Stimulated activated naive CD8-positive, alpha-beta T cell treated with anti-CD3 and anti-CD28 coated beads, Interleukin-15, Interleukin-2, amounts not matched to agents 100 ng/mL and 50 ng/mL, for 24 hours (primary cell): ENCODE measurements at regions not wholly inside any gene's neighbourhood (a gene's known extent, or its start where the extent isn't known, plus 50 kb on each side); places are given as distances from the start of the nearest gene placed in this dataset.

Experiments used
- H3K27ac Mint-ChIP-seq: one replicate; pipeline ENCODE4 v1.8.0; 2021; ENCODE audit warnings: mild to moderate bottlenecking, mixed read lengths
- H3K27me3 Mint-ChIP-seq: one replicate; pipeline ENCODE4 v1.8.0; 2021; ENCODE audit warnings: mixed read lengths
- H3K36me3 Mint-ChIP-seq: one replicate; pipeline ENCODE4 v1.8.0; 2021; ENCODE audit warnings: low read depth, mixed read lengths
- H3K4me1 Mint-ChIP-seq: one replicate; pipeline ENCODE4 v1.8.0; 2021; ENCODE audit warnings: low read depth, mixed read lengths
- H3K4me3 Mint-ChIP-seq: one replicate; pipeline ENCODE4 v1.8.0; 2021; ENCODE audit warnings: mild to moderate bottlenecking, mixed read lengths
- H3K9me3 Mint-ChIP-seq: one replicate; pipeline ENCODE4 v1.8.0; 2021; ENCODE audit warnings: mixed read lengths

GRCh38 chr20:60292001-60292520 lies 333.8 kb downstream of the CDH26 start:
- Mint-ChIP-seq H3K27me3 (no peaks in the 10 kb centered on the region), H3K4me1 (peaks cover 4% of the 10 kb centered on the region), H3K4me3 (no peak overlapping the region), H3K9me3 (peaks cover 21% of the 10 kb centered on the region), H3K27ac (no peak overlapping the region), H3K36me3 (no peaks in the 10 kb centered on the region)

- peaks cover 4% of the 10 kb centered on the region for H3K4me1 Mint-ChIP-seq
- H3K36me3 Mint-ChIP-seq: no peaks in the 10 kb centered on the region
- H3K9me3 Mint-ChIP-seq: peaks cover 21% of the 10 kb centered on the region
- no peaks in the 10 kb centered on the region for H3K27me3 Mint-ChIP-seq
- H3K27ac Mint-ChIP-seq: no peak overlapping the region
- no peak overlapping the region for H3K4me3 Mint-ChIP-seq
These were observed 336.4 kb downstream of the CDH26 start for GRCh38 chr20:60294632-60295031.

- H3K27me3 Mint-ChIP-seq: no peaks in the 10 kb centered on the region
- no peak overlapping the region for H3K27ac Mint-ChIP-seq
- H3K4me1 Mint-ChIP-seq: peaks cover 4% of the 10 kb centered on the region
- H3K4me3 Mint-ChIP-seq: no peak overlapping the region
- peaks cover 21% of the 10 kb centered on the region for H3K9me3 Mint-ChIP-seq
- H3K36me3 Mint-ChIP-seq: no peaks in the 10 kb centered on the region
These were observed 337.0 kb downstream of the CDH26 start for GRCh38 chr20:60295214-60295613.

- Mint-ChIP-seq H3K27me3 (no peaks in the 10 kb centered on the region), H3K9me3 (peaks cover 1% of the 10 kb centered on the region), H3K4me3 (no peak overlapping the region), H3K4me1 (peaks cover 4% of the 10 kb centered on the region), H3K27ac (no peak overlapping the region), H3K36me3 (no peaks in the 10 kb centered on the region)
These were observed 339.4 kb downstream of the CDH26 start for GRCh38 chr20:60297649-60298048.

- Mint-ChIP-seq H3K9me3 (no peaks in the 10 kb centered on the region), H3K4me1 (peaks cover 4% of the 10 kb centered on the region), H3K27me3 (no peaks in the 10 kb centered on the region), H3K4me3 (no peak overlapping the region), H3K36me3 (no peaks in the 10 kb centered on the region), H3K27ac (no peak overlapping the region)
These were observed 340.4 kb downstream of the CDH26 start for GRCh38 chr20:60298647-60299046.

- no peak overlapping the region for H3K27ac Mint-ChIP-seq
- no peaks in the 10 kb centered on the region for H3K27me3 Mint-ChIP-seq
- no peaks in the 10 kb centered on the region for H3K4me1 Mint-ChIP-seq
- H3K9me3 Mint-ChIP-seq: no peaks in the 10 kb centered on the region
- H3K4me3 Mint-ChIP-seq: no peak overlapping the region
- no peaks in the 10 kb centered on the region for H3K36me3 Mint-ChIP-seq
These were observed 341.7 kb downstream of the CDH26 start for GRCh38 chr20:60299951-60300350.

GRCh38 chr20:60300374-60300773 lies 342.2 kb downstream of the CDH26 start:
- Mint-ChIP-seq H3K9me3 (no peaks in the 10 kb centered on the region), H3K27ac (no peak overlapping the region), H3K36me3 (no peaks in the 10 kb centered on the region), H3K27me3 (no peaks in the 10 kb centered on the region), H3K4me1 (no peaks in the 10 kb centered on the region), H3K4me3 (no peak overlapping the region)

- Mint-ChIP-seq H3K27me3 (no peaks in the 10 kb centered on the region), H3K9me3 (no peaks in the 10 kb centered on the region), H3K4me1 (no peaks in the 10 kb centered on the region), H3K27ac (no peak overlapping the region), H3K36me3 (no peaks in the 10 kb centered on the region), H3K4me3 (no peak overlapping the region)
These were observed 344.7 kb downstream of the CDH26 start for GRCh38 chr20:60302875-60303274.

- no peaks in the 10 kb centered on the region for H3K9me3 Mint-ChIP-seq
- no peaks in the 10 kb centered on the region for H3K4me1 Mint-ChIP-seq
- no peak overlapping the region for H3K4me3 Mint-ChIP-seq
- no peaks in the 10 kb centered on the region for H3K27me3 Mint-ChIP-seq
- H3K36me3 Mint-ChIP-seq: no peaks in the 10 kb centered on the region
- H3K27ac Mint-ChIP-seq: no peak overlapping the region
These were observed 345.9 kb downstream of the CDH26 start for GRCh38 chr20:60304026-60304590.

GRCh38 chr20:60304931-60305330 lies 346.7 kb downstream of the CDH26 start:
- Mint-ChIP-seq H3K27me3 (no peaks in the 10 kb centered on the region), H3K4me3 (no peak overlapping the region), H3K4me1 (no peaks in the 10 kb centered on the region), H3K36me3 (no peaks in the 10 kb centered on the region), H3K27ac (no peak overlapping the region), H3K9me3 (no peaks in the 10 kb centered on the region)

GRCh38 chr20:60306105-60306504 lies 347.9 kb downstream of the CDH26 start:
- Mint-ChIP-seq H3K36me3 (no peaks in the 10 kb centered on the region), H3K4me3 (no peak overlapping the region), H3K9me3 (no peaks in the 10 kb centered on the region), H3K4me1 (no peaks in the 10 kb centered on the region), H3K27ac (no peak overlapping the region), H3K27me3 (no peaks in the 10 kb centered on the region)

GRCh38 chr20:60306551-60306950 lies 348.3 kb downstream of the CDH26 start:
- Mint-ChIP-seq H3K36me3 (no peaks in the 10 kb centered on the region), H3K27ac (no peak overlapping the region), H3K4me1 (no peaks in the 10 kb centered on the region), H3K4me3 (no peak overlapping the region), H3K27me3 (no peaks in the 10 kb centered on the region), H3K9me3 (no peaks in the 10 kb centered on the region)

- Mint-ChIP-seq H3K9me3 (no peaks in the 10 kb centered on the region), H3K4me3 (no peak overlapping the region), H3K27me3 (no peaks in the 10 kb centered on the region), H3K4me1 (no peaks in the 10 kb centered on the region), H3K27ac (no peak overlapping the region), H3K36me3 (no peaks in the 10 kb centered on the region)
These were observed 352.5 kb downstream of the CDH26 start for GRCh38 chr20:60310560-60311349.

- no peaks in the 10 kb centered on the region for H3K27me3 Mint-ChIP-seq
- H3K4me1 Mint-ChIP-seq: no peaks in the 10 kb centered on the region
- no peaks in the 10 kb centered on the region for H3K36me3 Mint-ChIP-seq
- H3K4me3 Mint-ChIP-seq: no peak overlapping the region
- no peak overlapping the region for H3K27ac Mint-ChIP-seq
- no peaks in the 10 kb centered on the region for H3K9me3 Mint-ChIP-seq
These were observed 355.0 kb downstream of the CDH26 start for GRCh38 chr20:60313191-60313590.

- no peaks in the 10 kb centered on the region for H3K27me3 Mint-ChIP-seq
These were observed 355.4 kb downstream of the CDH26 start for GRCh38 chr20:60313614-60314013.

GRCh38 chr20:60314727-60315126 lies 356.5 kb downstream of the CDH26 start:
- no peak overlapping the region for H3K4me3 Mint-ChIP-seq
- no peaks in the 10 kb centered on the region for H3K36me3 Mint-ChIP-seq
- H3K9me3 Mint-ChIP-seq: no peaks in the 10 kb centered on the region
- no peaks in the 10 kb centered on the region for H3K27me3 Mint-ChIP-seq
- no peaks in the 10 kb centered on the region for H3K4me1 Mint-ChIP-seq
- H3K27ac Mint-ChIP-seq: no peak overlapping the region

More at GRCh38 chr20:60313614-60314013, 355.4 kb downstream of the CDH26 start:
- no peaks in the 10 kb centered on the region for H3K36me3 Mint-ChIP-seq
- H3K4me3 Mint-ChIP-seq: no peak overlapping the region
- H3K4me1 Mint-ChIP-seq: no peaks in the 10 kb centered on the region
- H3K9me3 Mint-ChIP-seq: no peaks in the 10 kb centered on the region
- no peak overlapping the region for H3K27ac Mint-ChIP-seq
